GM19035 (cell line): ENCODE measurements at regions not wholly inside any gene's neighbourhood (a gene's known extent, or its start where the extent isn't known, plus 50 kb on each side); places are given as distances from the start of the nearest gene placed in this dataset.
"Not testable (repeated sequence)": the region's sequence is repeated elsewhere in the genome, so short reads cannot be mapped to it uniquely, and the experiment has no call there.

Experiments used
- ATAC-seq: cut with Tn5 transposase; IDR thresholded peaks from one replicate; pipeline ENCODE4 v1.9.1; 2021; ENCODE audit not compliant: unreplicated experiment

GRCh38 chr10:63077800-63078199 is 55.3 kb upstream of the NRBF2 start:
- no peak for ATAC-seq

GRCh38 chr10:63072951-63073350 is 60.2 kb upstream of the NRBF2 start:
- no peak for ATAC-seq

DNA sequence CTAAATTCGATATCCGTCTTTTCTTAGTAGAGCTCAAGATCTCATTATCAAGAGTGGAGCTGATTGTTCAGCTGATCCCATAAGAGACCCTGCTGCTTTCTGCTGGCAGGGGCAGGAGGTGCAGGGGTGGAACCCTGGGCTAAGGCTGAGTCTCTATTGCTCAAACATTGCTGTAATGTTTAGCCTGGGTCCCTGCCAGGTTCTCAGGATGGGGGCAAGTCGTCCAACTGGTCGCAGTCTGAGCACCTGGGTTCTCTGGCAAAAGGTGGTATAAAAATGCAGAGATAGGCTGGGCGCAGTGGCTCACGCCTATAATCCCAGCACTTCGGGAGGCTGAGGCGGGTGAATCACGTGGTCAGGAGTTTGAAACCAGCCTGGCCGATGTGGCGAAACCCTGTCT is 62.0 kb upstream of the NRBF2 start:
- no peak for ATAC-seq

- ATAC-seq: no peak
Observed at GRCh38 chr10:63069318-63069717, 63.8 kb upstream of the NRBF2 start.

DNA sequence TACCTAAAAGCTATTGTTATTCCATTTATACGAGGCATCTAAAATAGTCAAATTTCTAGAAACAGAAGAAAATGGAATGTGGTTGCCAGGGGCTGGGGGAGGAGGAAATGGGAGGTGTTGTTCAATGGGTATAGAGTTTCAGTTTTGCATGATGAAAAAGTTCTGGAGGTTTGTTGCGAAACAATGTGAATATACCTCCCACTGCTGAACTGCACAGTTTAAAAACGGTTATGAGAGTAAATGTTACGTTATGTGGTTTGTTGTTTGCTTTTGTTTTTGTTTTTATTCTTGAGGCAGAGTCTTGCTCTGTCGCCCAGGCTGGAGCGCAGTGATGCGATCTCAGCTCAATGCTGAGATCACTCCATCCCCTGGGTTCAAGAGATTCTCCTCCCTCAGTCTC is 64.9 kb upstream of the NRBF2 start:
- no peak for ATAC-seq

DNA sequence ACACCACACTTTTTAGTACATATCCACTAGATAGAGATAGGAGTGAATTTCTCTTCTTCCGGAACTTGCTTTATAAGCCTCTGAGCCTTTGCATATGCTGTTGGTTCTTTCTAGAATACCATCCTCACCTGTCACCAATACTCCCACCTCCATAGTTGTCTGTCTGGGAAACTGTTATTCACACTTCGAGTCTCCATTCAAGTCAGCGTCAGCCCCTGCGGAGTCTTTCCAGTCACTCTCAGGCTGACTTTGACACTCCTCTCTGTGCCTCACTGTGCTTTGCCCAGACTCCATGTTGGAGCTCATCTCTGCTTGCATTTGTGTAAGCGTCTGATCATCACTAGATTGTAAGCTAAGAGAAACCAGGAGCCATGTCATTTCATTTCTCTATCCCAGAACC is 66.5 kb upstream of the NRBF2 start:
- ATAC-seq: no peak

GRCh38 chr10:63064706-63065105 is 68.4 kb upstream of the NRBF2 start:
- no peak for ATAC-seq

GRCh38 chr10:63058236-63058635 is 74.9 kb upstream of the NRBF2 start:
- ATAC-seq: no peak

DNA sequence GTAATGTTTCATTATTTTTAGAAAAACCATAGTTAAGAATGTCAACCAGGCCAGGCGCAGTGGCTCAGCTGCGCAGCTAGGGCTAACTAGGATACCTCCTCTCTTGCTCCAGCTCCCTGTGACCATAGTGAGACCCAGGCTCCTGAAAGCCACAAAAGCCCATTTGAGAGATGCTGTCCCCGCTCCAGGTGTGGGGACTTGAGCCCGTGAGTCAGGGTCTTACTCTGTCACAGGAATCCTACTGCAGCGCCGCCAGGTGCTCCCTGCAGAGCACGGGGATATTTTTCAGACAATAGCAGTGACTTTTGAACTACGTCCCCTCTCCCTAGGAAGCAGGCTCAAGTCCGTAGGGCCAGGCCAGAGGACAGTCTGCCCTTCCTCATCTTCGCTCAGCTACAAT is 75.6 kb upstream of the NRBF2 start:
- no peak for ATAC-seq

- ATAC-seq: no peak
Observed at GRCh38 chr10:63055705-63056104, 77.4 kb upstream of the NRBF2 start.

GRCh38 chr10:63054889-63055611 is 78.1 kb upstream of the NRBF2 start:
- no peak for ATAC-seq

- ATAC-seq: no peak
Observed at GRCh38 chr10:63052083-63052482, 81.0 kb upstream of the NRBF2 start.

- ATAC-seq: no peak
Observed at GRCh38 chr10:63042256-63042655, 90.9 kb upstream of the NRBF2 start.

- not testable (repeated sequence) for ATAC-seq
Observed at GRCh38 chr10:63033616-63034185, 99.4 kb upstream of the NRBF2 start.

- ATAC-seq: no peak
Observed at GRCh38 chr10:63030536-63030935, 102.6 kb upstream of the NRBF2 start.

GRCh38 chr10:63027531-63027930 is 105.6 kb upstream of the NRBF2 start:
- no peak for ATAC-seq

DNA sequence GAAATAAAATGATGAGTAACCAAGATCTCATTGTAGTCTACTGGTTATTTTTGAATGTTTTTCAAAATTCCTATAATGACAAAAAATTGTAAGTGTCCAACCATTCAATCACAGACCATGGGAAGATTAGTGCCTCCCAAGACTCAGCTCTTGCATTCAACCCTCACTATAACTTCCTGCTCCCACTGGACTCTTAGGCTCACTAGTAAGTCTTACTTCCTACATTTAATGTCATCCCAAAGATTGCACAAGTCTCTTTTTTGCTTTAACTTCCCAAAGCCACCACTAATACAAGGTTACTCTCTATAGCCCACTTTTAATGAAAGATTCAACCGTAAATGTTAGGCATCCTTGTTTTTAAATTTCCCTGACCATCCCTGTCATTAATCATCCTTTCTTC is 111.9 kb upstream of the NRBF2 start:
- no peak for ATAC-seq

- no peak for ATAC-seq
Observed at GRCh38 chr10:63013755-63014154, 119.4 kb upstream of the NRBF2 start.

GRCh38 chr10:63012623-63013022 is 120.5 kb upstream of the NRBF2 start:
- ATAC-seq: no peak

DNA sequence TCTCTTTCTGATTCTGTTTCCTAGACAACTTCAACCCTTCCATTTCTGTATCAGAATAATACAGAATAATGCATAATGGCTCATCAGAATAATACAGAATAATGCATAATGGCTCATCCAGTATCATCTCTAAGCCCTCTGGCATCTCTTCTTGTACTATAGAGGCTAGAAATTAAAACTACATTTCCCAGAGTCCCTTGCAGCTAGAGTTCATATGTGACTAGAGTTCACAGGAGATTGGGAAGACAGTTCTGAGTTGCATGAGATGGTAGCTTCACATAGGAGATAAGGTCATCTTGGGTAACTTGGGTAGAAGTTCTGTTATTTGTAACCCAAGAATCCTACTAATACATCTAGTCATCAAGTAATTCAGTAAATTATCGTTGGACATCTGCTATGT is 122.9 kb upstream of the NRBF2 start:
- ATAC-seq: no peak

GRCh38 chr10:63008491-63008890 is 124.6 kb upstream of the NRBF2 start:
- no peak for ATAC-seq

DNA sequence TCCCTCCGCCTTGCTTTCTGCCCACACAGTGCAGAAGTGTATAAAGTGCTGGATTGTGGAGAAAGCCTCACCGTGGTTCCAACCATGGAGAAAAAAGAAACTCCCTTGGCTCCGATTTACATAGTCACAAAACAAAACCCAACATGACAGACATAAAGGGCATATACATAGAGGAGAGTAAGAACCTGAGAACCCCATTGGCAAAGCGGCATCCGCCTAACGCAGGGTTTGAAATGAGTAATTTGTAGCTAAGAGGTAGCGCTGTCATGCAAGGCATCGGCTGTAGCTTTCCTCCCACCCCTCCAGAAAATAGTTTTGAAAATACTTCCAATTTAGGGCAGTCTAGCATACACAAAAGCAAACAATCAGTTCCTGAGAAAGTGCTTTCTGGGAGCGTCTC is 126.0 kb upstream of the NRBF2 start:
- no peak for ATAC-seq

DNA sequence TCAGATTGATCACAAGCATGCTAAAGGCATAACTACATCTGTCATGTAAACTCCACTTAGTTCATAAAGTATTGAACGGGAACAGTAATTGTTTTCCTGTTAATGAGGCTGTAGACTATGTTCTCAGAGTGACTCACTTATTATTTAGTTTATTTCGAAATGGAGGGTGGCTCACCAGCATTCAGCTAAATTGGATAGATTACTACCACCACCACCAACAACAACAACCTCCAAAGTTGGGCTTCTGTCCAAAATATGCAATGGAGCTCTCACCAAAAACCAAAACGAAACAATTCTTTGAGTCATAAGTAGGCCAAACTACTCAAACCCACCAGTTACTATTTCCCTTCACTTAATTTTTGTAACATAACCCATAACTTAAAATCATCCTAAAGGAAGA is 127.9 kb upstream of the NRBF2 start:
- no peak for ATAC-seq
